ENCODE measurements at regions not wholly inside any gene's neighbourhood (a gene's known extent, or its start where the extent isn't known, plus 50 kb on each side); places are given as distances from the start of the nearest gene placed in this dataset.

- TF ChIP-seq BCL11A (IDR thresholded peaks at IDR 0.05; ENCODE audit: low read depth, low read length): no peak
- TF ChIP-seq SMARCA5 (IDR thresholded peaks at IDR 0.05): no peak
- TF ChIP-seq POLR2A (IDR thresholded peaks at IDR 0.05; ENCODE audit: low read depth, low read length): no peak
- no peak for TF ChIP-seq NR2C2 (IDR thresholded peaks at IDR 0.05; ENCODE audit: borderline replicate concordance, control insufficient read depth, insufficient read length, low read depth)
- no peak for TF ChIP-seq CTCF (IDR thresholded peaks at IDR 0.05 in 2 of 3, conservative IDR thresholded peaks at IDR 0.05 in 1 of 3; ENCODE audit: control insufficient read depth in 2 of 3, extremely low read depth in 1 of 3, insufficient read depth in 1 of 3, low read depth in 3 of 3, low read length in 3 of 3)
- TF ChIP-seq CHD1 (IDR thresholded peaks at IDR 0.05; ENCODE audit: low read depth, low read length): no peak
- TF ChIP-seq SRF (IDR thresholded peaks at IDR 0.05; ENCODE audit: low read depth in 2 of 2, low read length in 2 of 2): no peak
- TF ChIP-seq POU2F2 (IDR thresholded peaks at IDR 0.05; ENCODE audit: borderline replicate concordance, low read depth, low read length): no peak
These were observed 66.1 kb upstream of the JCAD start for GRCh38 chr10:30125496-30125895.

Data from GM12878 (cell line).